Smooth muscle cell (in vitro differentiated cells): ENCODE measurements at regions not wholly inside any gene's neighbourhood (a gene's known extent, or its start where the extent isn't known, plus 50 kb on each side); places are given as distances from the start of the nearest gene placed in this dataset.
"Not testable (repeated sequence)": the region's sequence is repeated elsewhere in the genome, so short reads cannot be mapped to it uniquely, and the experiment has no call there.

Experiments
- DNase-seq: peaks from one replicate; lab custom pipeline; 2025; ENCODE audit not compliant: unreplicated experiment; lab: John Stamatoyannopoulos, UW
- H2AFZ ChIP-seq: fragments of 200-600 bp; sonication (generic); 2 replicates; pipeline ENCODE4 v1.6.0; 2016; ENCODE audit warnings: antibody characterized with exemption, low read depth, mild to moderate bottlenecking
- H3F3A ChIP-seq: fragments of 200-600 bp; sonication (generic); 2 replicates; pipeline ENCODE4 v1.6.0; 2017; ENCODE audit warnings: antibody characterized with exemption, low read depth
- H3K27ac ChIP-seq: fragments of 200-600 bp; sonication (generic); 2 replicates; pipeline ENCODE4 v1.5.1; 2016; ENCODE audit warnings: low read depth, mild to moderate bottlenecking
- H3K27me3 ChIP-seq: fragments of 200-600 bp; sonication (generic); 2 replicates; pipeline ENCODE4 v1.6.1; 2016; ENCODE audit warnings: low read depth, mild to moderate bottlenecking
- H3K36me3 ChIP-seq: fragments of 200-600 bp; sonication (generic); 2 replicates; pipeline ENCODE4 v1.5.1; 2016; ENCODE audit warnings: low read depth
- H3K4me1 ChIP-seq: fragments of 200-600 bp; sonication (generic); 2 replicates; pipeline ENCODE4 v1.5.1; 2016; ENCODE audit warnings: low read depth
- H3K4me2 ChIP-seq: fragments of 200-600 bp; sonication (generic); 2 replicates; pipeline ENCODE4 v1.6.0; 2016; ENCODE audit warnings: mild to moderate bottlenecking
- H3K4me3 ChIP-seq: fragments of 200-600 bp; sonication (generic); 2 replicates; pipeline ENCODE4 v1.5.1; 2016; ENCODE audit warnings: mild to moderate bottlenecking
- H3K79me2 ChIP-seq: fragments of 200-600 bp; sonication (generic); 2 replicates; pipeline ENCODE4 v1.6.0; 2016; ENCODE audit warnings: low read depth, mild to moderate bottlenecking
- H3K9ac ChIP-seq: fragments of 200-600 bp; sonication (generic); 2 replicates; pipeline ENCODE4 v1.6.0; 2016; ENCODE audit warnings: low read depth
- H3K9me3 ChIP-seq: fragments of 200-600 bp; sonication (generic); replicated peaks from 2 replicates; pipeline ENCODE4 v1.5.1; 2016; ENCODE audit warnings: low read depth
- H4K20me1 ChIP-seq: fragments of 200-600 bp; sonication (generic); 2 replicates; pipeline ENCODE4 v1.6.0; 2016; ENCODE audit warnings: low read depth
- CTCF ChIP-seq: fragments of 200-600 bp; sonication (generic); IDR thresholded peaks from 2 replicates; pipeline ENCODE4 v1.5.1; 2017; ENCODE audit warnings: borderline replicate concordance, mild to moderate bottlenecking, antibody characterized with exemption; ENCODE audit not compliant: insufficient read depth, poor library complexity, severe bottlenecking
- WGBS: methylation state at CpG from one replicate; pipeline ENCODE4 v1.1.7; 2016; ENCODE audit warnings: low lambda C conversion rate; 5-methylcytosine and 5-hydroxymethylcytosine counted together

GRCh38 chr12:75944905-75945432, 86.6 kb downstream of the PHLDA1 start:
- H2AFZ ChIP-seq: peak overlapping the region; percentile 13
- peak overlapping the region; percentile 95 for H3K27ac ChIP-seq
- no peak overlapping the region for H3K4me3 ChIP-seq
- no peak for DNase-seq
- WGBS: 56% methylated on average over 4 of the region's 4 CpGs
- no peaks in the 10 kb centered on the region for H3K27me3 ChIP-seq
- H4K20me1 ChIP-seq: no peaks in the 10 kb centered on the region
- H3K4me2 ChIP-seq: peak overlapping the region; percentile 11
- H3F3A ChIP-seq: peaks cover 21% of the 10 kb centered on the region
- TF ChIP-seq CTCF: no peak
- H3K4me1 ChIP-seq: no peaks in the 10 kb centered on the region
- H3K9ac ChIP-seq: peak overlapping the region; percentile 69
- H3K36me3 ChIP-seq: no peaks in the 10 kb centered on the region
- no peaks in the 10 kb centered on the region for H3K9me3 ChIP-seq
- H3K79me2 ChIP-seq: no peaks in the 10 kb centered on the region

DNA sequence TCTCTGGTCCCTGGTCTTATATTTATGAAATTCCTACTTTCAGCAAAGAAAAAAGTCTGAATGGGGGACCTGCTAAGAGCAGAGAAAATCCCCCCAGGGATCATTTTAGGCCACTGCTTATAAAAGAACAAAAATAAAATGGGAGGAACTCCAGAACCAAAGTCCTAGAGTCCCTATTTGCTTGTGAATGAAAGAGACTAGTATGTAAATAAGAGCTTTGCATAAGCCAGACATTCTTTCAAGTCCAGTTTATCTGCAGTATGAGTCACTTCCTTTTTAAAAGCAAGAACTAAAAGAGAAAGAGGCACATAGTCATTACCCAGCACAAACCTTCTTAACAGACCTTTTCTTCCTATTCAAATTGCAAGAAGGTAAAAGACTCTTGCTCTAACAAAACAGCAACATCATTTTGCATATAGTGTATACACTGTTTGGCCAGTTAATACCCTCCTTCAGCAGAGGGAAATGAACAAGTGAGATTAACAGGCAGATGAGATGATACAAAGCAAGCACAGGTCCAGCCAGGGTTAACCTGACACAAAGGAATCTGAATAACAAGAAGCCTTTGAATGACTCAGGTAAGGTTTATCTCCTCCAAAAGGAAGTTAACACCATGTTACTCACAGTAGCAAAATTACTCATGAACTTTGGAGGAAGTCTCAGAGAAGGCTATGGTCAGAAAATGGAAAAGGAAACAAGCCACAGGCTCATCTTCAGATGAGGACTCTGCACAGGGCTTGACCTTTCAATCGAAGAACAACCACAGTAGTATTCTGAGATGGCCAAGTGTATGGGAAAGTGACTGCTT, 87.3 kb downstream of the PHLDA1 start:
- Histone ChIP-seq H3K27me3 (no peaks in the 10 kb centered on the region), H3K27ac (peak overlapping the region; percentile 95), H3K79me2 (no peaks in the 10 kb centered on the region), H2AFZ (peak overlapping the region; percentile 13), H3K9me3 (no peaks in the 10 kb centered on the region), H3K9ac (peak overlapping the region; percentile 69), H3K36me3 (no peaks in the 10 kb centered on the region), H3K4me1 (no peaks in the 10 kb centered on the region), H3F3A (peaks cover 21% of the 10 kb centered on the region), H3K4me3 (no peak overlapping the region), H4K20me1 (no peaks in the 10 kb centered on the region), H3K4me2 (peak overlapping the region; percentile 41)
- TF ChIP-seq CTCF: no peak
- no peak for DNase-seq
- 19% methylated on average over 1 of the region's 1 CpG for WGBS

DNA sequence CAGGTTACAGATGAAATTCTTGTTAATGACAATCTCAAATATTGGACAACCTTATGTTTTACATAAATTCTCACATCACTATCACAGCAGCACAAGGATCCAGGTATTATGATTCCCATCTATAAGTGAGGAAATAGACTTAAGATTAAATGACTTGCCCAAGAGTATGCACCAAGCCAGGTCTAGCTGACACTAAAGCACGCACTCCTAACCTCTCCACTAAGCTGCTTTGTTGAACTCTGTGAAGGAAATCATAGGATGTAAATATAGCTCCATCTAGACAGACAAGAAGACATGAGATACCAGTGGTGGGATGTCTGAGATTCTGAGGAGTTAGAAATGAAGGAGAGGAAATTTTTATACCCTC, 87.9 kb downstream of the PHLDA1 start:
- H3K27ac ChIP-seq: peak overlapping the region; percentile 95

GRCh38 chr12:75941661-75942060, 89.9 kb downstream of the PHLDA1 start:
- H3K27me3 ChIP-seq, H3K79me2 ChIP-seq, H3K4me1 ChIP-seq, DNase-seq, H3K36me3 ChIP-seq, H3K4me3 ChIP-seq, H3K9me3 ChIP-seq, H2AFZ ChIP-seq, H3K27ac ChIP-seq, H4K20me1 ChIP-seq, H3K9ac ChIP-seq, H3K4me2 ChIP-seq: not testable (repeated sequence)
- peaks cover 21% of the 10 kb centered on the region for H3F3A ChIP-seq
- WGBS: over 99% methylated on average over 13 of the region's 31 CpGs

More for the DNA sequence above, 87.9 kb downstream of the PHLDA1 start:
- Histone ChIP-seq H3K27me3 (no peaks in the 10 kb centered on the region), H3K4me3 (no peak overlapping the region), H3K9me3 (no peaks in the 10 kb centered on the region), H3K4me2 (peak overlapping the region; percentile 41), H3K36me3 (no peaks in the 10 kb centered on the region), H3F3A (peaks cover 21% of the 10 kb centered on the region), H4K20me1 (no peaks in the 10 kb centered on the region), H2AFZ (no peak overlapping the region), H3K79me2 (no peaks in the 10 kb centered on the region), H3K9ac (peak overlapping the region; percentile 46), H3K4me1 (no peaks in the 10 kb centered on the region)
- no peak for DNase-seq
- TF ChIP-seq CTCF: no peak
- WGBS: 28% methylated on average over 1 of the region's 1 CpG
